ENCODE measurements at regions not wholly inside any gene's neighbourhood (a gene's known extent, or its start where the extent isn't known, plus 50 kb on each side); places are given as distances from the start of the nearest gene placed in this dataset.

GRCh38 chr4:138728566-138728965 lies 287.0 kb upstream of the NOCT start:
- TF ChIP-seq CTCF (IDR thresholded peaks at IDR 0.05; ENCODE audit: extremely low read depth, low read depth, low read length) = no peak
- Histone ChIP-seq H3K27me3 (ENCODE audit: insufficient read depth, low read length) (peaks cover 13% of the 10 kb centered on the region), H3K4me3 (ENCODE audit: insufficient read depth, low read length) (no peak overlapping the region), H3K36me3 (ENCODE audit: insufficient read depth, low read length) (no peaks in the 10 kb centered on the region), H3K4me1 (ENCODE audit: insufficient read depth, low read length) (no peaks in the 10 kb centered on the region), H3K27ac (ENCODE audit: low read depth, low read length) (no peak overlapping the region), H3K4me2 (ENCODE audit: insufficient read depth, low read length) (no peak overlapping the region), H3K79me2 (ENCODE audit: insufficient read depth, low read length) (no peaks in the 10 kb centered on the region), H2AFZ (ENCODE audit: low read length) (no peak overlapping the region), H3K9me3 (ENCODE audit: low read depth, low read length) (no peaks in the 10 kb centered on the region), H4K20me1 (ENCODE audit: insufficient read depth, low read length) (no peaks in the 10 kb centered on the region)
- no peak for DNase-seq (ENCODE audit: insufficient read length, low spot score, missing footprints)

GRCh38 chr4:138727731-138728130 lies 287.9 kb upstream of the NOCT start:
- H3K9me3 ChIP-seq (ENCODE audit: low read depth, low read length) = no peaks in the 10 kb centered on the region
- no peak for DNase-seq (ENCODE audit: insufficient read length, low spot score, missing footprints)

GRCh38 chr4:138724530-138724929 lies 291.1 kb upstream of the NOCT start:
- no peaks in the 10 kb centered on the region for H3K9me3 ChIP-seq (ENCODE audit: low read depth, low read length)
- no peak overlapping the region for H3K27ac ChIP-seq (ENCODE audit: low read depth, low read length)
- H3K79me2 ChIP-seq (ENCODE audit: insufficient read depth, low read length) = no peaks in the 10 kb centered on the region
- no peak for TF ChIP-seq CTCF (IDR thresholded peaks at IDR 0.05; ENCODE audit: extremely low read depth, low read depth, low read length)
- no peak overlapping the region for H2AFZ ChIP-seq (ENCODE audit: low read length)
- no peaks in the 10 kb centered on the region for H3K36me3 ChIP-seq (ENCODE audit: insufficient read depth, low read length)
- H3K4me2 ChIP-seq (ENCODE audit: insufficient read depth, low read length) = no peak overlapping the region
- H3K4me3 ChIP-seq (ENCODE audit: insufficient read depth, low read length) = no peak overlapping the region
- no peaks in the 10 kb centered on the region for H3K4me1 ChIP-seq (ENCODE audit: insufficient read depth, low read length)
- DNase-seq (ENCODE audit: insufficient read length, low spot score, missing footprints) = no peak
- peaks cover 17% of the 10 kb centered on the region for H3K27me3 ChIP-seq (ENCODE audit: insufficient read depth, low read length)
- H4K20me1 ChIP-seq (ENCODE audit: insufficient read depth, low read length) = no peaks in the 10 kb centered on the region

More at GRCh38 chr4:138727731-138728130, 287.9 kb upstream of the NOCT start:
- TF ChIP-seq CTCF (IDR thresholded peaks at IDR 0.05; ENCODE audit: extremely low read depth, low read depth, low read length) = no peak
- H3K36me3 ChIP-seq (ENCODE audit: insufficient read depth, low read length) = no peaks in the 10 kb centered on the region
- no peak overlapping the region for H3K4me3 ChIP-seq (ENCODE audit: insufficient read depth, low read length)
- no peaks in the 10 kb centered on the region for H3K4me1 ChIP-seq (ENCODE audit: insufficient read depth, low read length)
- H3K27me3 ChIP-seq (ENCODE audit: insufficient read depth, low read length) = peaks cover 13% of the 10 kb centered on the region
- H4K20me1 ChIP-seq (ENCODE audit: insufficient read depth, low read length) = no peaks in the 10 kb centered on the region
- no peak overlapping the region for H3K4me2 ChIP-seq (ENCODE audit: insufficient read depth, low read length)
- H2AFZ ChIP-seq (ENCODE audit: low read length) = no peak overlapping the region
- H3K79me2 ChIP-seq (ENCODE audit: insufficient read depth, low read length) = no peaks in the 10 kb centered on the region
- H3K27ac ChIP-seq (ENCODE audit: low read depth, low read length) = no peak overlapping the region

GRCh38 chr4:138716559-138717335 lies 298.8 kb upstream of the NOCT start:
- Histone ChIP-seq H3K4me3 (ENCODE audit: insufficient read depth, low read length) (no peak overlapping the region), H3K9me3 (ENCODE audit: low read depth, low read length) (no peaks in the 10 kb centered on the region), H3K36me3 (ENCODE audit: insufficient read depth, low read length) (no peaks in the 10 kb centered on the region), H2AFZ (ENCODE audit: low read length) (no peak overlapping the region), H3K4me1 (ENCODE audit: insufficient read depth, low read length) (no peaks in the 10 kb centered on the region), H3K79me2 (ENCODE audit: insufficient read depth, low read length) (no peaks in the 10 kb centered on the region), H3K27me3 (ENCODE audit: insufficient read depth, low read length) (no peaks in the 10 kb centered on the region), H4K20me1 (ENCODE audit: insufficient read depth, low read length) (no peaks in the 10 kb centered on the region), H3K27ac (ENCODE audit: low read depth, low read length) (no peak overlapping the region), H3K4me2 (ENCODE audit: insufficient read depth, low read length) (no peak overlapping the region)
- DNase-seq (ENCODE audit: insufficient read length, low spot score, missing footprints) = no peak
- TF ChIP-seq CTCF (IDR thresholded peaks at IDR 0.05; ENCODE audit: extremely low read depth, low read depth, low read length) = no peak
